Inflammatory macrophage (primary cell): ENCODE measurements at regions not wholly inside any gene's neighbourhood (a gene's known extent, or its start where the extent isn't known, plus 50 kb on each side); places are given as distances from the start of the nearest gene placed in this dataset.
"Not testable (repeated sequence)": the region's sequence is repeated elsewhere in the genome, so short reads cannot be mapped to it uniquely, and the experiment has no call there.

Experiments used
- DNase-seq, 2 donors: peaks; one replicate each; pipeline ENCODE4 v3.0.0-alpha.2; 2020 to 2022

GRCh38 chr1:82800721-82801120, 1000.0 kb downstream of the ADGRL2 start:
- no peak for DNase-seq

DNA sequence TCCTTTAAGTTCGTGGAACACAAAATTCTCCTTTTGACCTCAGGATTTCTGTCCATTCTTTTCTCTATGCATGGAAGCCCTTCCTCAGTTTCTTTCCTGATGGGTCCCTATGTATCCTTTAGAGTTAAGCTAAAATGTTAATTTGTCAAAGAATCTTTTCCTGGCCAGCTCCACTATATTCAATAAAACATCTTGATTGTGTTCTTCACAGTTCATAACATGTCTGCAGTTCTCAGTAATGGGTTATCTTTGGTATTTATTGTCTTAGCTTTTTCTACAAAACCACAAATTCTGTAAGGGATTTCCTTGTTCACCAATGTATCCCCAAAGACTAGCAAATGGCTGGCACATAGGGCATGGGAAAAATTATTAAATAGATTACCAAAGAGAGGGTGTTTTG, 998.5 kb downstream of the ADGRL2 start:
- DNase-seq: no peak

DNA sequence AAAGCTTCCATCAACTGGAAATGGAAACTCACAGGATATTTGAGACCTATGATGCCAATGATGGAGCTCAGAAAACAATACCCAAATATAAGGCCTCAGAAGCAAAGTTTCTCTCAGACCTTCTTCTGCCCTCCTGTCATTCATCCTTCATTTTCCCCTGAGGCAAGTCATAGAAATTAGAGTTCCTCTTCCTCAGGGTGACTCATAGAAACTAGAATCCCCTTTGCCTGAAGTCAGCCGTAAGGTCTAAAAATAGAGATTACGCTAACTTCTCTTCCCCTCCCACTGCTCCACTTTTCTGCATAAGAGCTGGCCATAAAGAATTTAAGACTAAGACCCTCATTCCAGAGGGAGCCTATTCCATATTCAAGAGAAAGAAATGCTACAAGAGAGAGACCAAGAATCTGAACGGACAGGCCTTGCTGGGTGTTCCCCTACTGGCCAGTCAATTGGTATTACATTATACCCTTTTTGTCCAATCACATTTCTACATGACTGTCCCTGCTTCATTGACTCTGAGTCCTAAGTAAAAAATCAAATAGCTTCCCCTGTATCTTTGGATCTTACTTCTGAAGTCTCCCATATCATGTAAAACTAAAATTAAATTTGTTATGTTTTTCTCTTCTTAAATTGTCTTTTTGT, 994.9 kb downstream of the ADGRL2 start:
- peak; percentile 20 to 50 for DNase-seq

DNA sequence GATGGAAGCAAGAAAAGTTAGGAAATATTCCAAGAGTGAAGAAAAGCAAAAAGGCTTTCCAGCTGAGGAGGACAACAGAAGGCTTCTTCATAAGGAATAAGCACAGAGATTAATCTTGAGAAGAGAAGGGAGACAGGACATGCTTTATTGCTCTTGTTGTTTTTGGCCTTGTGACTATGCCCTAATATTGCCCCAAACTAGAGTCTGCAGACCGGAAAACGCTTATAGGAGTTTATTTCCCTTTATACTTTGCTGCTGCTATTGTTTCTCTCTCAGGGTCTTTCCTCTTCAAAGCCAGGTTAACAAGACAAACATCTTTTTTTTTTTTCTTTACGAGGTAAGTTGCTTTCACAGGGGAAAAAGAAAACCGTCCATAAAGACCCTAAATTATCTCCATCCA, 991.4 kb downstream of the ADGRL2 start:
- DNase-seq: no peak

DNA sequence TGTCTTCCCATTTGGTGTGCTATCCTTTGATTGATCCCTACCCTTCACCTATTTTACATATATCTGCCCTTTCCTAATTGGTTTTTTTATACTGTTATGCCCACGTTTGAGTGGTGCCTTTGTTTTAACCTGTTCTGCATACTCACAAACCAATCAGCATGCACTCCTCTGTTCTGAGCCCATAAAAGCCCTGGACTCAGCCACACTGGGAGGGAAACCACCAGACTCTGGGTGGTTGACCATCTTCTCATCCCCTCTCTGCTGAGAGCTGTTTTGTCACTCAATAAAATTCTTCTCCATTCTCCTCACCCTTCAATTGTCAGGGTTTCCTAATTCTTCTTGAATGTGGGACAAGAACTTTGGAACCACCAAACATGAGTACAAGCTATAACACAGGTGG, 989.8 kb downstream of the ADGRL2 start:
- DNase-seq: no peak

DNA sequence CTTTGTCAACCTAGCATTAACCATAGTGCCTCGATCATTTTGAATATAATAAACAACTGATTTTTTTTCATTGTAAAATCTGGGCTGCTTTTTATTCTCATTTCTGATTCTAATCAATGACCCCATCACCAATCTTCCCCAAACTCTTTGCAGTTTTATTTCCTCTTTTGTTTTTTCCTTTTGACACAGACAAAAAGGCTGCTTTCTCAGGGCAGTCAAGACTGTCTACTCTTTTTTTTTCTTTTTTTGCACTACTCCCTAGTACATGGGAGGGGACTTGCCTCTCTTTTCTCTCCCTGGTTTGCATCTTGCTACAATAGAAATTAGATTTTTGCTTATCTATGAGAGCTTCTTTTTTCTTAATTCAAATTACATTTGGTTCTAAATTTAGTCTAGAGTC, 987.9 kb downstream of the ADGRL2 start:
- DNase-seq: no peak

GRCh38 chr1:82788038-82788437, 987.3 kb downstream of the ADGRL2 start:
- no peak for DNase-seq

GRCh38 chr1:82786883-82787282, 986.1 kb downstream of the ADGRL2 start:
- DNase-seq: no peak

GRCh38 chr1:82785268-82785790, 984.6 kb downstream of the ADGRL2 start:
- no peak for DNase-seq

GRCh38 chr1:82783044-82783443, 982.3 kb downstream of the ADGRL2 start:
- DNase-seq: no peak

- no peak for DNase-seq
Observed at GRCh38 chr1:82782599-82782998, 981.9 kb downstream of the ADGRL2 start.

DNA sequence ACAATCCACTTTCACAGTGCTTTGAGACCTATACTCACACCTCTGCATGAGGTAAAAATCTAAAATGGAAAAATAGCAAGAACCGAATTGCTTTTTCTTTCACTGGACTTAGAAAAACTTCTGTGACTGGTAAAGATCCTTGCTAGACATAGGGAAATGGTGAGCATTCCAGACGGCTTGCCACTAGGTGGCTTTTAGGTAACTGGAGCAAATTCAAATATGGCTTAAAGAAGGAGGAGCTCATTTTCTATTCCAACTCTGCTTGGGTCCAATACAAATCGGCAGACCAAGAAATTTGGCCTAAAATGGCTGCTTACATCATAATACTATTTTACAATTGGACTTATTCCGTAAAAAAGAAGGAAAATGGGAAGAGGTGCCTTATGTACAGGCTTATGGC, 977.9 kb downstream of the ADGRL2 start:
- no peak for DNase-seq

DNA sequence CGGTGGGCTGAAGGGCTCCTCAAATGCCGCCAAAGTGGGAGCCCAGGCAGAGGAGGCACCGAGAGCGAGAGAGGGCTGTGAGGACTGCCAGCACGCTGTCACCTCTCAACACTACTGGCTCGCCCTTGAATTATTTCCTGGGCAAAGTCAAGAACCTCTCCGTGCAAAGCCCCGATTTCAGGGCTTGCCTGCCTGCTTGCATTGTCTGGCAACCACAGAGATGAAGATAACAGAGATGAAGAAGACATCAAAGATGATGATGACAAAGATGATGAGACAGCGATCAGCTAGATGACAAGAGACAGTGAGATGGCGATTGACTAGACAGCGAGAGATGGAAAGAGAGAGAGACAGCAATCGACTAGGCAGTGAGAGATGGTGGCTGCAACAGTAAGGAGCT, 976.5 kb downstream of the ADGRL2 start:
- DNase-seq: no peak

DNA sequence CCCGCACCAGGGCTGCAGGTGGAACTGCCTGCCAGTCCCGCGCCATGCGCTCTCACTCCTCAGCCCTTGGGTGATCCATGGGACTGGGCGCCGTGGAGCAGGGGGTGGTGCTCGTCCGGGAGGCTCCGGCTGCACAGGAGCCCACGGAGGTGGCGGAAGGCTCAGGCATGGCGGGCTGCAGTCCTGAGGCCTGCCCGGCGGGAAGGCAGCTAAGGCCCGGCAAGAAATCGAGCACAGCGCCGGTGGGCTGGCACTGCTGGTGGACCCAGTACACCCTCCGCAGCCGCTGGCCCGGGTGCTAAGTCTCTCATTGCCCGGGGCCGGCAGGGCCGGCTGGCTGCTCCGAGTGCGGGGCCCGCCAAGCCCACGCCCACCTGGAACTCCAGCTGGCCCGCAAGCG, 976.0 kb downstream of the ADGRL2 start:
- DNase-seq: not testable (repeated sequence)

DNA sequence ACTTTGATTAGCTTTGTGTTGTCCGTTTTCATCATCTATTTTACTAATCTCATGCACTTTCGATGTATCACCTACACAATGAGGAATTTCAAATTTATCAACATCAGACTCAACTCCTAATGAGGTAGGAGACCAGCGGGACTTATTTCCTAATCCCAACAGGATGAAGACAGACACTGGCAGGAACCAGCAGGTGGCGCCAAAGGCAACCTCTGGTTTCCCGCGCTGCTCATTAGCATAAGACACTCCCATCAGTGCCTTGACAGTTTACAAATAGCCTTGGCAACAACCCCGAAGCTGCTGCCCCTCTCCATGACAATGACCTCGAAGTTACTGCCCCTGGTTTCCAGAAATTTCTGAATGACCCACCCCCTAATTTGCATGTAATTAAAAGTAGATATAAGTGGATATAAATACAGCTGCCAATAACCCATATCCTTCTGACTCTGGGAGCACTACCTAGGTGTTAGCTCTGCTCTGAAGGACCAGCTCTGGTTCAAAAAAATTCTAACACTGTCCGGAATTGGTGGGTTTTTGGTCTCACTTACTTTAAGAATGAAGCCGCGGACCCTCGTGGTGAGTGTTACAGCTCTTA, 974.8 kb downstream of the ADGRL2 start:
- DNase-seq: peak in 1 of 2 donors; percentile 1

- DNase-seq: no peak
Observed at GRCh38 chr1:82762829-82763532, 962.2 kb downstream of the ADGRL2 start.

DNA sequence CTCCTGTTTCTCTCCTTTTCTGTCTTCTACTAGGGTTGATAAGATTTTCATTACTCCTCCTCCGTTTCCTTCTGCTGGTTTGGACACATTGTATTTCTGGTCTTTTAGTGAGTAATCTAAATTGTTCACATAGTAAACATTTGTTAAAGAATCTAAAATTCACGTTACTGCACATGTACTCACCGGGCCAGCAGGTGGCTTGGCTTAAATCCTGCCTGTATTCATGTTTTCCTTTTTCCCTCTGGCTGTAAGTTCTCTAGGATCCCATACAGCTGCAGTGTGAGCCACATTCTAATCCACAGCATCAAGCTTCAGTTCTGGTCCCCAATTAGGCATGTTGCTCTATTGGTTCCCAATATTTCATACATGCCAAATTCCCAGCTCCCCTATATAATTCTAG, 958.3 kb downstream of the ADGRL2 start:
- DNase-seq: no peak

DNA sequence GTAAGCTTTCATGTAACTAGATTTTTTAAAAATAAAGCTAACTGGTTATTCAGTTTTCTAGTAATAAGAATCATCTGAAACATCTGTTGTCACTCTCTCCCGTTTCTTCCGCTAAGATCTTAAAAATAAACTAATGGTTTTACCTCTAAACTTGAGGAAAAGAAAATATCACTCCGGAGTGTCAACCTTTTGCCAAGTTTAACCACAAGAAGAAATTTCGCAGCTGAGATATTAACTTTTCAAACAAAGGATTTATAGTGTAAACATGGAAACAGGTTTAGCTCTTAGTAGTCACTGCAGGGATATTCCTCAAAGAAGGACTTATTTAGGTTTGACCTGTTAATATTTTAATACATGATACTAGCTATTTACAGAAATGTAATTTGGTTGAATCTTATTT, 954.9 kb downstream of the ADGRL2 start:
- DNase-seq: no peak

- DNase-seq: no peak
Observed at GRCh38 chr1:82755191-82755590, 954.5 kb downstream of the ADGRL2 start.

DNA sequence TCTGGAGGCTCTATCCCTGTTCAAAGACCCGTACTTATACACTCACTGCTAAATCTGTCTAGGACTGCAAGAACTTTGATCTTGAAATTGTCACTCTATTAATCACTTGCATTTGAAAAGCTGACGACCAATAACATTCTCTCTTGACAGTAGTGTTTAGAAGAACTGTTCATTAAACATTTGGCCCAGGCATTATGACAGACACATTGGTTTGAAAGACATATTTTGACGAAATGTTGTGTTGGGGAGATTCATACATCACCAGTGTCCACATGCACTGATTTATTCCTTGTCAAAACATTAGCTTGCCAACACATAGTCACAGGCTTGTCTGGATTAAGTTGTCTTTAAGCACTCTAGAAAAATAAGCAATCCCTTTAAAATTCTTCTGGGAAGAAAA, 951.3 kb downstream of the ADGRL2 start:
- no peak for DNase-seq

DNA sequence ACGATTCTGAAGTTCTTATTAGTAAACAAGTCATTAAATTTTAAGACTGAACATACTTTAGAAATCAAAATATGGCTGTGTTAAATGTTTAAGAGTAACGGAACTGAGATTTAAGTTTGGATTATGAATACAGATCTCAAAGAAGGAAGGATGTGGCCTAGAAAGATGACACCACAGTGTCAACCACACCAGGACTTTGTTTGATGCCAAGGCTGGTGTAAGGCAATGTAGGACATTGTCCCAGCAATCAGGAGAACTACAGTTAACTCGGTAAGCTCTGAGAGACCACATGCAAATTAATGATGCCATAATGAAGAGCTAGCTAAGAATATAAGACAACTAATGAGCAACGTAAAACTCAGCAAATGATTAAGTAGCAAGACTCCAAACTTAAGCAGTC, 932.9 kb downstream of the ADGRL2 start:
- DNase-seq: no peak

DNA sequence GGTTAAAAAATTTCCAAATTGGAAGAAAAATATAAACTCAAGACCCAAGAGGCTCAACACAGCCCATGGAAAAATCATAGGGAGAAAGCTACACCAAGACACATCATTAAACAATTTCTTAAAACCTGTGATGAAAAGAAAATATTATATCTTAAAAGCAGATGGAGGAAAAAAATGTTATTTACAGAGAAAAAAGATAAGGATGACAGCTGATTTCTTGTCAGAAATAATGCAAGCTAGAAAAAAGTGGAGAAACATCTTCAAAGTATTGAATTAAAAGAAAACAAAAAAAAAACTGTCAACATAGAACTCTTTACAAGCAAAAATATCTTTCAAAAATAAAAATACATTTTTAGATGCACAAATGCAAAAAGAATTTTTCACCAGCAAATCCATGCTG, 930.5 kb downstream of the ADGRL2 start:
- no peak for DNase-seq

GRCh38 chr1:82728206-82728605, 927.5 kb downstream of the ADGRL2 start:
- no peak for DNase-seq

GRCh38 chr1:82724246-82724645, 923.5 kb downstream of the ADGRL2 start:
- no peak for DNase-seq
